ENCODE measurements at regions not wholly inside any gene's neighbourhood (a gene's known extent, or its start where the extent isn't known, plus 50 kb on each side); places are given as distances from the start of the nearest gene placed in this dataset.

DNA sequence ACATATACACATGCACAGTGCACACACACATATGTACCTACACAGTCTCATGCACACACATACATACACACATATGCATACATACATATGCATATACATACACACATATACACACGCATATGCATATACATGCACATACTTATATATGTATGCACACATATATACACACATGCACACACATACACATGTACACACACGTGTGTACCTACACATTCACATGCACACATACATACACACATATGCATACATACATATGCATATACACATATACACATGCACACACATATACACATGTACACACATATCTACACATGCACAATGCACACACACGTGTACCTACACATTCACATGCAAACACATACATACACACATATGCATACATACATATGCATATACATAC, 100.3 kb upstream of the TWIST2 start:
- TF ChIP-seq, protein P1, sequence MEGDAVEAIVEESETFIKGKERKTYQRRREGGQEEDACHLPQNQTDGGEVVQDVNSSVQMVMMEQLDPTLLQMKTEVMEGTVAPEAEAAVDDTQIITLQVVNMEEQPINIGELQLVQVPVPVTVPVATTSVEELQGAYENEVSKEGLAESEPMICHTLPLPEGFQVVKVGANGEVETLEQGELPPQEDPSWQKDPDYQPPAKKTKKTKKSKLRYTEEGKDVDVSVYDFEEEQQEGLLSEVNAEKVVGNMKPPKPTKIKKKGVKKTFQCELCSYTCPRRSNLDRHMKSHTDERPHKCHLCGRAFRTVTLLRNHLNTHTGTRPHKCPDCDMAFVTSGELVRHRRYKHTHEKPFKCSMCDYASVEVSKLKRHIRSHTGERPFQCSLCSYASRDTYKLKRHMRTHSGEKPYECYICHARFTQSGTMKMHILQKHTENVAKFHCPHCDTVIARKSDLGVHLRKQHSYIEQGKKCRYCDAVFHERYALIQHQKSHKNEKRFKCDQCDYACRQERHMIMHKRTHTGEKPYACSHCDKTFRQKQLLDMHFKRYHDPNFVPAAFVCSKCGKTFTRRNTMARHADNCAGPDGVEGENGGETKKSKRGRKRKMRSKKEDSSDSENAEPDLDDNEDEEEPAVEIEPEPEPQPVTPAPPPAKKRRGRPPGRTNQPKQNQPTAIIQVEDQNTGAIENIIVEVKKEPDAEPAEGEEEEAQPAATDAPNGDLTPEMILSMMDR (IDR thresholded peaks at IDR 0.05), result no peak
- no peak for TF ChIP-seq POLR2A (IDR thresholded peaks at IDR 0.05; ENCODE audit: low read depth)

Data from esophagus muscularis mucosa (tissue), 3 donors.